ENCODE measurements at regions not wholly inside any gene's neighbourhood (a gene's known extent, or its start where the extent isn't known, plus 50 kb on each side); places are given as distances from the start of the nearest gene placed in this dataset.
"Not testable (repeated sequence)": the region's sequence is repeated elsewhere in the genome, so short reads cannot be mapped to it uniquely, and the experiment has no call there.

DNA sequence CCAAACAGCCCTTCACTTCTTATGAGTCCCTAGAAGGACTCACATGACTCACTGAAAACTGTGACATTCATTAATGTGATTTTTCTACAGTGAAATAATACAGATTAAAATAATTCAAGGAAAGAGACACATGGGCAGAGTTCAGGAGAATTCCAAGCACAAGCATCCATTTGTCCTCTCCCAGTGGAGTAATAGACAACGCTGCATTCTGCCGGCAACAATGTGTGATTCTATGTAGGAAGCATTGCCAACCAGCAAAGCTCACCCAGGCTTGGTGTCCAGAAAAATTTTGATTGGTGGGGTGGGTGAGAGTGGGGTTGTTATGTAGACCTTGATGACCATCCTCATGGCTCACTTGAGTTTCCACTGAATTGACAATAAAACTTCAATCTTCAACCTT, 123.9 kb downstream of the VPREB1 start:
- Histone ChIP-seq H3K9me3 (ENCODE audit: control insufficient read depth in 2 of 2, low read length in 2 of 2) (no peaks in the 10 kb centered on the region), H3K27ac (ENCODE audit: insufficient read depth, low read length, poor library complexity, severe bottlenecking) (no peak overlapping the region), H3K36me3 (ENCODE audit: control insufficient read depth, insufficient read depth, low read length) (no peaks in the 10 kb centered on the region), H3K27me3 (ENCODE audit: control insufficient read depth, insufficient read depth, low read length) (peaks cover 12% of the 10 kb centered on the region), H3K4me3 (ENCODE audit: low read depth, low read length) (no peak overlapping the region), H3K4me1 (ENCODE audit: control insufficient read depth, insufficient read depth, low read length, poor library complexity, severe bottlenecking) (no peaks in the 10 kb centered on the region)
- peaks cover 42% of the 10 kb centered on the region for H3K27me3 Mint-ChIP-seq
- no peak overlapping the region for H3K4me3 Mint-ChIP-seq
- H3K9me3 Mint-ChIP-seq, result peaks cover 0 to 2% (median 0%) of the 10 kb centered on the region in 7 donors
- no peak overlapping the region for H3K27ac Mint-ChIP-seq
- ATAC-seq (ENCODE audit: low read depth in 2 of 2) (no peak), DNase-seq (no peak)
- H3K4me1 Mint-ChIP-seq, result no peaks in the 10 kb centered on the region
- no peaks in the 10 kb centered on the region for H3K36me3 Mint-ChIP-seq

GRCh38 chr22:22369219-22369963, 124.8 kb downstream of the VPREB1 start:
- not testable (repeated sequence) for H3K27ac ChIP-seq (ENCODE audit: insufficient read depth, low read length, poor library complexity, severe bottlenecking); H3K27ac Mint-ChIP-seq; H3K4me1 ChIP-seq (ENCODE audit: control insufficient read depth, insufficient read depth, low read length, poor library complexity, severe bottlenecking); H3K4me1 Mint-ChIP-seq; H3K36me3 ChIP-seq (ENCODE audit: control insufficient read depth, insufficient read depth, low read length); H3K36me3 Mint-ChIP-seq; DNase-seq; H3K9me3 ChIP-seq (ENCODE audit: control insufficient read depth in 2 of 2, low read length in 2 of 2); H3K9me3 Mint-ChIP-seq; H3K4me3 ChIP-seq (ENCODE audit: low read depth, low read length)
- peak overlapping the region in 1 of 4 donors; percentile 18 for H3K4me3 Mint-ChIP-seq
- peaks cover 12% of the 10 kb centered on the region for H3K27me3 ChIP-seq (ENCODE audit: control insufficient read depth, insufficient read depth, low read length)
- peaks cover 40% of the 10 kb centered on the region for H3K27me3 Mint-ChIP-seq
- peak; percentile 52 to 58 for ATAC-seq (ENCODE audit: low read depth in 2 of 2)

- H3K9me3 ChIP-seq (ENCODE audit: control insufficient read depth in 2 of 2, low read length in 2 of 2), result no peaks in the 10 kb centered on the region
- no peak overlapping the region for H3K27ac ChIP-seq (ENCODE audit: insufficient read depth, low read length, poor library complexity, severe bottlenecking)
- ATAC-seq (ENCODE audit: low read depth in 2 of 2) (no peak), DNase-seq (no peak)
- no peak overlapping the region for H3K27ac Mint-ChIP-seq
- H3K9me3 Mint-ChIP-seq, result peaks cover 0 to 2% (median 0%) of the 10 kb centered on the region in 7 donors
- peaks cover 37% of the 10 kb centered on the region for H3K27me3 Mint-ChIP-seq
- no peak overlapping the region for H3K4me3 ChIP-seq (ENCODE audit: low read depth, low read length)
- H3K36me3 Mint-ChIP-seq, result no peaks in the 10 kb centered on the region
- H3K27me3 ChIP-seq (ENCODE audit: control insufficient read depth, insufficient read depth, low read length), result peaks cover 12% of the 10 kb centered on the region
- no peaks in the 10 kb centered on the region for H3K36me3 ChIP-seq (ENCODE audit: control insufficient read depth, insufficient read depth, low read length)
- no peaks in the 10 kb centered on the region for H3K4me1 ChIP-seq (ENCODE audit: control insufficient read depth, insufficient read depth, low read length, poor library complexity, severe bottlenecking)
- H3K4me3 Mint-ChIP-seq, result no peak overlapping the region
- H3K4me1 Mint-ChIP-seq, result no peaks in the 10 kb centered on the region
These were observed 125.3 kb downstream of the VPREB1 start for GRCh38 chr22:22369964-22370270.

DNA sequence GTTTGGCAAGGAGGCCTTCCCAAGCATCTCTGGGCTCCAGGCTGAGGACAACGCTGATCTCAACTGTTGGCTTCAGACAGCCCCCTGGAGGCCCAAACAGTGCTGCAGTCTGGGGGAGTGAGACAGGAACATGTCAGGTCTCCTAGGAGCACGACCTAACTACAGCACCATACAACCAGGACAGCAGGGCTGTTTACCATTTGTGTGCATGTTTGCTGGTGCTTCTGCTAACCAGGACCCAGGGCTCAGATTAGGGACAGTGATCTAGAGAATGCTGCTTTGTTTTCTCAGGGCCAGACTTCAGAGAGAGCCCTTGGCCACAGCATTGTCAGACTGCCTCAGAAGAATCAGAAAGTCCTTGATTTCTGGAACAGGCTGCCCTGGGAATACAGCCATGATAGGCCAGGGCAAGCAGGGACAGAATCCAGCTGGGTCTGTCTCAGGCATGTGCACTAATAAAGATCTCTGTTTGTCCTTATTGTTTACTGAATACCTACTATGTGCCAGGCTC, 126.5 kb downstream of the VPREB1 start:
- H3K27me3 ChIP-seq (ENCODE audit: control insufficient read depth, insufficient read depth, low read length), result peaks cover 12% of the 10 kb centered on the region
- no peak for DNase-seq
- no peak overlapping the region for H3K4me3 ChIP-seq (ENCODE audit: low read depth, low read length)
- H3K4me1 Mint-ChIP-seq, result no peaks in the 10 kb centered on the region
- peaks cover 40% of the 10 kb centered on the region for H3K27me3 Mint-ChIP-seq
- H3K4me3 Mint-ChIP-seq, result no peak overlapping the region
- H3K9me3 ChIP-seq (ENCODE audit: control insufficient read depth in 2 of 2, low read length in 2 of 2), result no peaks in the 10 kb centered on the region
- H3K27ac ChIP-seq (ENCODE audit: insufficient read depth, low read length, poor library complexity, severe bottlenecking), result no peak overlapping the region
- no peaks in the 10 kb centered on the region for H3K36me3 ChIP-seq (ENCODE audit: control insufficient read depth, insufficient read depth, low read length)
- no peaks in the 10 kb centered on the region for H3K36me3 Mint-ChIP-seq
- H3K9me3 Mint-ChIP-seq, result peaks cover 0 to 2% (median 0%) of the 10 kb centered on the region in 7 donors
- ATAC-seq (ENCODE audit: low read depth in 2 of 2), result no peak
- H3K27ac Mint-ChIP-seq, result no peak overlapping the region
- H3K4me1 ChIP-seq (ENCODE audit: control insufficient read depth, insufficient read depth, low read length, poor library complexity, severe bottlenecking), result no peaks in the 10 kb centered on the region

GRCh38 chr22:22372086-22372485, 127.5 kb downstream of the VPREB1 start:
- ATAC-seq (ENCODE audit: low read depth in 2 of 2) (no peak), DNase-seq (no peak)
- no peaks in the 10 kb centered on the region for H3K36me3 ChIP-seq (ENCODE audit: control insufficient read depth, insufficient read depth, low read length)
- no peaks in the 10 kb centered on the region for H3K4me1 ChIP-seq (ENCODE audit: control insufficient read depth, insufficient read depth, low read length, poor library complexity, severe bottlenecking)
- no peak overlapping the region for H3K27ac ChIP-seq (ENCODE audit: insufficient read depth, low read length, poor library complexity, severe bottlenecking)
- H3K9me3 Mint-ChIP-seq, result no peaks in the 10 kb centered on the region
- H3K4me3 ChIP-seq (ENCODE audit: low read depth, low read length), result no peak overlapping the region
- H3K27ac Mint-ChIP-seq, result no peak overlapping the region
- no peaks in the 10 kb centered on the region for H3K4me1 Mint-ChIP-seq
- H3K9me3 ChIP-seq (ENCODE audit: control insufficient read depth in 2 of 2, low read length in 2 of 2), result no peaks in the 10 kb centered on the region
- H3K36me3 Mint-ChIP-seq, result no peaks in the 10 kb centered on the region
- H3K27me3 ChIP-seq (ENCODE audit: control insufficient read depth, insufficient read depth, low read length), result peaks cover 12% of the 10 kb centered on the region
- H3K4me3 Mint-ChIP-seq, result no peak overlapping the region
- H3K27me3 Mint-ChIP-seq, result peaks cover 40% of the 10 kb centered on the region

GRCh38 chr22:22374163-22374562, 129.6 kb downstream of the VPREB1 start:
- Histone ChIP-seq H3K4me1 (ENCODE audit: control insufficient read depth, insufficient read depth, low read length, poor library complexity, severe bottlenecking) (no peaks in the 10 kb centered on the region), H3K36me3 (ENCODE audit: control insufficient read depth, insufficient read depth, low read length) (no peaks in the 10 kb centered on the region), H3K4me3 (ENCODE audit: low read depth, low read length) (no peak overlapping the region), H3K9me3 (ENCODE audit: control insufficient read depth in 2 of 2, low read length in 2 of 2) (no peaks in the 10 kb centered on the region), H3K27ac (ENCODE audit: insufficient read depth, low read length, poor library complexity, severe bottlenecking) (no peak overlapping the region), H3K27me3 (ENCODE audit: control insufficient read depth, insufficient read depth, low read length) (peaks cover 12% of the 10 kb centered on the region)
- H3K36me3 Mint-ChIP-seq, result no peaks in the 10 kb centered on the region
- no peak overlapping the region for H3K4me3 Mint-ChIP-seq
- peaks cover 42% of the 10 kb centered on the region for H3K27me3 Mint-ChIP-seq
- no peak overlapping the region for H3K27ac Mint-ChIP-seq
- H3K4me1 Mint-ChIP-seq, result no peaks in the 10 kb centered on the region
- H3K9me3 Mint-ChIP-seq, result no peaks in the 10 kb centered on the region
- DNase-seq, result no peak
- no peak for ATAC-seq (ENCODE audit: low read depth in 2 of 2)

DNA sequence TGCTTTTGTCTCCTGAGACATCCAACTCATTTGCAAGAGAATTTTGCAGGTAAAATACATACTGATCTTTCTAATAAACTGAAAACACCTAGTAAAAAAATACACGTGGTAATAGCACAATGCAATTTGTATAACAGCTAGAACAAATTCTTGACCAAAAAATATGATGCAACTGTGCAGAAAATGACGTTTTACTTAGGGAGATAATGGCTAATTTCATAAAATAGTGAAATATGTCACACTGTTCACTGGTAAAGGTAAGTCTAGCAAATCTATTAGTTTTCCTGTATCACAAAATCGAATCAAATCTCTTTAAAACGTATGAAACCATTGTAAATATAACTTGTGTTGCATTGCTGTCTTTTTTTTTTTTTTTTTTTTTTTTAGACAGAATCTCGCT, 130.0 kb downstream of the VPREB1 start:
- Mint-ChIP-seq H3K27ac (no peak overlapping the region), H3K4me3 (no peak overlapping the region), H3K36me3 (no peaks in the 10 kb centered on the region), H3K9me3 (no peaks in the 10 kb centered on the region), H3K27me3 (peaks cover 40% of the 10 kb centered on the region), H3K4me1 (no peaks in the 10 kb centered on the region)
- H3K36me3 ChIP-seq (ENCODE audit: control insufficient read depth, insufficient read depth, low read length), result no peaks in the 10 kb centered on the region
- H3K9me3 ChIP-seq (ENCODE audit: control insufficient read depth in 2 of 2, low read length in 2 of 2), result no peaks in the 10 kb centered on the region
- no peak overlapping the region for H3K27ac ChIP-seq (ENCODE audit: insufficient read depth, low read length, poor library complexity, severe bottlenecking)
- DNase-seq (no peak), ATAC-seq (ENCODE audit: low read depth in 2 of 2) (no peak)
- no peaks in the 10 kb centered on the region for H3K4me1 ChIP-seq (ENCODE audit: control insufficient read depth, insufficient read depth, low read length, poor library complexity, severe bottlenecking)
- peaks cover 12% of the 10 kb centered on the region for H3K27me3 ChIP-seq (ENCODE audit: control insufficient read depth, insufficient read depth, low read length)
- no peak overlapping the region for H3K4me3 ChIP-seq (ENCODE audit: low read depth, low read length)
